GM19043 (cell line): ENCODE measurements at regions not wholly inside any gene's neighbourhood (a gene's known extent, or its start where the extent isn't known, plus 50 kb on each side); places are given as distances from the start of the nearest gene placed in this dataset.

Experiments
- ATAC-seq: cut with Tn5 transposase; IDR thresholded peaks from one replicate; pipeline ENCODE4 v1.9.1; 2021; ENCODE audit warnings: low read depth; ENCODE audit not compliant: unreplicated experiment

DNA sequence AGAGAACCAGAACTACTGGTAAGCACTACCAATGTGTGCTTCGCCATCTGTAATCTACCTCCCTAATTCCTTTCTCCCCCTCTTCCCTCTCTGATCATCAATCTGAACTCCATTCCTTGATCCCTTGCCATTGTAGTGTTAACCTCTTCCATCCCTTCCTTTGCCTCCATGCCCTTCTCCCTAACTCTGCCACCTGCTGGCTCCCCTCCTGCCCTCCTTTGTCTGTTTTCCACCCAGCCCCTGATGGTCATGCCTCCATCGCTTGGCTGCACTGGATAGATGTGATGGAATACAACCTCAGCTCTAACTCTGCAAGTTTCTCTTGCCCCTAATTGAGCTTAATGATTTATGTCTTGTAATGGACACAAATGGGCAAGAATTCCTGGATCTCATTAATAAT lies 108.2 kb upstream of the ASIC2 start:
- ATAC-seq: no peak

DNA sequence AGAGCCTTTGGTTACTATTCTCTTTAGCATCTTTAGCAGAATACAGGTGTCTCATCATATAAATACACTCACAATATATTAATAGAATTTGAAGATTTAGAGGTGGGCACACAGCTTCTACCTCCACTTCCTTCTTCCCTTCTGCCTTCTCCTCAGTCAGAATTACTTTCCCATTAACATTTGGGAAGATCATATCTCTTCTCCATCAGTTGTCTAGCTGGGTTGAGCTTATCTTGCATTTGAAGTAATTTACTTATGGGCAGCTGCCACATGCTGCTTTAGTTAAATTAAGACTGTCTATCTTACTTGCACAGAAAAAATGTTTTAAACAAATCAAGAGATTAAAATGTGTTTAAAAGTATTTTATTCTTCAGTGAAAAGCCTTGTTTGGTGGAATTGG lies 110.1 kb upstream of the ASIC2 start:
- no peak for ATAC-seq

DNA sequence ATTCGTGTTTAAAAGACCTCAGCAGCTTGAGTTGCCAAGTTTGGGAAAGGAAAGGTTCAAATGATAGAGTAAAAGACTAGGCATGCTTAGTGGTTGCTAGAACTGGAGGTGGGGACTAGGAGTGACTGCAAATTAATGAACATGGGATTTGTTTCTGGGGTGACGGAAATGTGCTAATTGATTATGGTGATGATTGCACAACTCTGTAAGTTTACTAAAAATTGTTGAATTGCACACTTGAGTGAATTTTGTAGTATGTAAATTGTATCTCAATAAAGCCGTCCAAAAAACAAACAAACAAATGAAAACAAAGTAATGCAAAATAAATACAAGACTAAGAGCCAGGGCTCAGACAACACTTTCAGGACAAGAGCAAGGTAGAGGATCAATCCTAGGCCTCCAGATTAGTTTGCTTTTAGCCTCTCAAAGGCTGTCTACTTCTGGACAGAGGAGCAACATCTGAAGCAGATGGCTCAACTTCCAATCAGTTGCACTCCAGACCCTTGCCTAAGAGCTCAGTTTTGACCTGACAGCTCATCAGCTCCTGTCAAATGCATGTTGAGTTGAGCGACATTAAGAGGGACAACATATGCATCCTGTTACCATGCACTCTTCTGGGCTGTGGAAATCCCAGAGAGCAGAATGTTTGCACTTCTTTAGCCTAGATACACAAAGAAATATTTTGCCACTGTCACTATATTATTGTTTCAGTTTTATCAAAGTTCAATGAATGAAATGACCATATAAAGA lies 111.2 kb upstream of the ASIC2 start:
- no peak for ATAC-seq

DNA sequence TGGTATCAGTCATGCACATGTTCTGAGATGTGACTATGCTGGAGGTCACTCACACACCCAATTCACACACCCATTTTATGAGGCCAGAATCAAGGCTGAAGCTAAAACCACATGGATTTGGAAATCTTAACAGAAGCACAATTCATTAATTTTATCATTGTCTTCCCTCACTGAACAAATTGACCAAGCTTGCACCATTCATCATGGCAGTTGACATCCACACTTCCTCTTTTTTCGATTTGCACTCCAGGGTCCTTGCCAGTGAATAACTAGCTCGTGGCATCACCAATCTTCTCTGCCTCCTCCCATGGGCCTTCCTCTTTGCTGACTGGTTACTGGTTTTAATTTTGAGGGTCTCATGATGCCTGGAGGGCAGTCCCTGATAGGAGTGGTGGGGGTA lies 123.0 kb upstream of the ASIC2 start:
- no peak for ATAC-seq

DNA sequence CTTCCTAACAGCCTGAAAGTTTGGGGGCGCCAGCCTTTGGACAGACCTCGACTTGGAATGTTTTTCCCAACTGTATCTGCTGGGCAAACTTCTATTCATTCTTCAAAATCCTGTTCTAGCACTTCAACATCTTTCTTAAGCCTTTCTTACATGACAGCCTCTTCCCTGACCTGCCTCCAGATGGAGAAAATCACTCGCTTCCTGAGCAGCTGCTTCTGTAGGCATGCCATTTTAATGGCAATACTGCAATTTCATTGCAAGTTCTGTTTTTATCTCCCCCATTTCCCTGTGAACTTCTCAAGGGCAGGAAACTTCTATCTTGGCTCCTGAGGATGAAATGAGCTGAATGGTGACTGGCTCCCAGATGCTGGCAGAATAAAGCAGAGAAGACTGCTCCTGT lies 128.8 kb upstream of the ASIC2 start:
- no peak for ATAC-seq

DNA sequence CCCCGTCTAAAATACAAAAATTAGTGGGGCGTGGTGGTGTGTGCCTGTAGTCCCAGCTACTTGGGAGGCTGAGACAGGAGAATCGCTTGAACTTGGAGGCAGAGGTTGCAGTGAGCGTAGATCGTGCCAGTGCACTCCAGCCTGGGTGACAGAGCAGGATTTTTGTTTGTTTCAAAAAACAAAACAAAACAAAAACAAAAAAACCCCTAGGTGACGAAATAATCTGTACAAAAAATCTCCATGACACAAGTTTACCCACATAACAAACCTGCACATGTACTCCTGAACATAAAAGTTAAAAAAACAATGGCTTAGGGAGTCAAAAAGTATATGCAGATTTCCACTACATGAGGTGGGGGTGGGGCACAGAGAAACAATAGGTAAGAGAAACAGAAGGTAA lies 140.5 kb upstream of the ASIC2 start:
- ATAC-seq: no peak

DNA sequence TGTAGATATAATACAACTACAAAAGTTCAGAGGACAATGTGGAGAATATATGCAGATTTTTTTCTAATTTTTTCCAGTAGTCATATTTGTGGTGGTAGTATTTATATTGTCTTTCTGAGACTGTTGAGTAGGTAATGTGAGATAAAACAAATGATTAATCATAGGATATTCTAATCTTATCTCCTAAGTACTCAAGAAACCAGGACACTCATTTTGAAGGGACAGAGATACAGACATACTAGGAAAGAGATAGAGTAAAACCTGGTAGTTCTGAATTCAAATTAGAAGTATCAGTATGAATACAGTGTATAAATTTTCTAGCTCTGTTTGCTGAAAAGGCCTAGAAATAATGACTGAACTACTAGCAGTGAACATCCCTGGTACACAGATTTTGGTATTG lies 141.7 kb upstream of the ASIC2 start:
- no peak for ATAC-seq

DNA sequence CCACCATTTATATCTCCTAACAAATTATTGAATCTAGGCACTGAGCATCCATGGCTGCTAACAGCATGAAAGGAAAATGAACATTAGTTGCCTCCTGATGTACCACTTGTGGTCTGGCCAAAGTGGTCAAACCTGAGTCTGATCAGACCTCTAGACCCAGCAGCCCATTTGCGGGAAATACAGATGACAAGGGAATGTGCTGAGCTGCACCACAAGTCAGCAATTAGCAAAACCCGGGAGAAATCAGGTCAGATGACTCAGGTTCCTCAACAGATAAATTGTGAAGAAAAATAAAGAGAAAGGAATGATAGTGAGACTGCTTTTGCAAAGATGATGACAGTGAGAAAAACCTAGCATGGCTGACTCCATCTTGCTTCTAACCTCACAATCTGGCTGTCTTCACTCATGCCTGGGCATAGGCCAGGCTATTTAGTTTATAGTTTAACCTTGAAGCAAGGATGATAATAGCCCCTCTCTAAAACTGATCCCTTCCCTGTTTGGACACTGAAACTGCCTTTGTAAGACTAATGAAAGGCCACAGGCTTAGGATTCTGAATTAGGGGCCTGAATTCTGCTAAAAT lies 142.7 kb upstream of the ASIC2 start:
- ATAC-seq: no peak

DNA sequence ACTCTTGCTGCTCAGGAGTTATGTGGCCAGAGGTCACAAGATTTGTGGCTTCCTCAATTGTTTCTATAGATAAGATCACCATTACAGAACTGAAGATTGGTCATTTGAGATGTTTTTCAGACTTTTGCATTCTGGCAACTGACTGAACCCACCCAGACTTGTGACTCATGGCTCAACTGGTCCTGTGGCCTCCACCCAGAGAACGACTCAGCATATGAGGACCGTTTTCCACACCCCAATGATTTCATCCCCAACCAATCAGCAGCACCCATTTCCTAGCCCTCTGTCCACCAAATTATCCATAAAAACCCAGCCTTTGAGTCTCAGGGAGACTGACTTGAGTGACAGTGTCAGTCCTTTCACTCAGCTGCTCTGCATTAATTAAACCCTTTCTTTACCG lies 143.2 kb upstream of the ASIC2 start:
- ATAC-seq: no peak

DNA sequence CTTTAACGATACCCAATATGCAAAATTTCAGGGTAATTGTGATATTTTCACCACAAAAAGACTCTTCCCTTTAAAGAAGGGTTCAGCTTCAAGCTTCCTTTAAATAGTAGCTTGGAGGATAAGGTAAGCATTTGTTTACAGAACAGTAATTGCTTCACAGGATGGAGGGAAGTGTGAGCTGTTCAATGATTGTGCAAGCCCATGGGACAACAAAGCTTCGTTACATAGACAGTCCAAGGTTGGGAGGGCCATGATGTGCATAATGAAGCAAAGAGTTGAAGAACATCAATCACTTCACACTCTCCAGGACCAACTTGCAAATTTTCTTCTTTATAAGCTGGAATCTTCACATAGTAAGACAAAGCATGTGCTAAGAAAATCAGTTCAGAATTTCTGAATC lies 145.0 kb upstream of the ASIC2 start:
- no peak for ATAC-seq

DNA sequence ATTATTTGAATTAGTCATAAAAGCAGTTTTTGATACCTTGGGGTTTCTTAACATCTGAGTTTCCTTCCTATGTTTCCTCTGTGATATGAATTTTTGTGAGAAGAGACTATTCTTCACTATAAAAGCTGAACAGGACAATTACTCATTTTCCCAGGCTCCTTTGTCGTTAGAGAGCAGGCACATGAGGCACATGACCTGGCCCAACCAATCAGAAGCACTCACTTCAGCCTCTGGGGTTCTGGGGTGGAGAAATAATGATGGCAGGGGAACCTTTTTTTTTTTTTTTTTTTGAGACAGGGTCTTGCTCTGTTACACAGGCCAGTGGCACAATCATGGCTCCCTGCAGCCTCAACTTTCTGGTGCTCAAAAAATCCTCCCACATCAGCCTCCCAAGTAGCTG lies 145.5 kb upstream of the ASIC2 start:
- no peak for ATAC-seq

DNA sequence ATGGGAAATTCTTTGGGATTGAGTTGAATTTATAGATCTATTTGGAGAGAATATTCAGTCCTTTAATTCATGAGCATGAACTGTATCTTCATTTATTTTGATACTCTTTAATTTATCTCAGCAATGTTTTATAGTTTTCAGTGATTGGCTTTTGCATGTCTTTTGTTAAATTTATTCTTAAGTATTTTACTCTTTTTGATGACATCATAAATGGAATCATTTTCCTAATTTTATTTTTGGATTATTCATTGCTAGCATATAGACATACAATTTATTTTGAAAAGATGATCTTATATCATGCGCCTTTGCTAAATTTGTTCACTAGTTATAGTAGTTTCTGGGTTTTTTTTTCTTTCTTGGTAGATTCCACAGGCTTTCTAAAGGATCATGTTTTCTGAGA lies 149.2 kb upstream of the ASIC2 start:
- ATAC-seq: no peak

DNA sequence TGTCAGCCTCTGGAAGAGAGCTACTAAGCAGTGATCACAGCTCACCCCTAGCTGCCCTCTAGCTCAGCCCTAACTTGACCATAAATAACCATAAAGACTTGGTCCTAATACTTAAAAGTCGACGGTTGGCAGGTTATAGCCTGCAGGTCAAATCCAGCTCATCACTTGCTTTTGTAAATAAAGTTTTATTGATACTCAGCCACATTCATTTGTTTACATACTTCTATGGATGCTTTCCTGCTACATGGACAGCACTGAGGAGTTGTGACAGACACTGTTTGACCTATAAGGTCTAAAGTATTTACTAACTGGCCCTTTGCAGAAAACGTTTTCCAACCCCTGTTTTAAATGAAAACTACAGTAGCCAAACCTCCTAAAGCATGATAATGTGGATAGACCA lies 151.6 kb upstream of the ASIC2 start:
- no peak for ATAC-seq

DNA sequence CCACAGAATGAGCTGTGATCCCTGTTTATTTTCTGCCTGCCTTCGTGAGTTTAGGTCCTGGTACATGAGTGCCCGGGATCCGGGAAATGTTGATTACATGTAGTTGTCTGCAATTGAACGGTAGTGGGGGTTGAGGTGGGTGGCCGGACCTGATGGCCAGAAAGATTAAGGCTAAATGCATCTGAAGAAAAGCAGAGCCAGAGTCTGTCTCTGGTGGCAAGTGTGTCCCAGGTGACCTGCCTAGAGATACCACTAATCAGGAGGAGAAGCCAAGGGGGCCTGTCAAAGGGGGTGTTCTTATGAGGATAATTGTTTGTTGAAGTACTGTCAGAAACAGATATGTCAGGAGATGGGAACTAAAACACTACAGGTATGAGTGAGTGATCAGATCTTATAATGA lies 154.0 kb upstream of the ASIC2 start:
- no peak for ATAC-seq

DNA sequence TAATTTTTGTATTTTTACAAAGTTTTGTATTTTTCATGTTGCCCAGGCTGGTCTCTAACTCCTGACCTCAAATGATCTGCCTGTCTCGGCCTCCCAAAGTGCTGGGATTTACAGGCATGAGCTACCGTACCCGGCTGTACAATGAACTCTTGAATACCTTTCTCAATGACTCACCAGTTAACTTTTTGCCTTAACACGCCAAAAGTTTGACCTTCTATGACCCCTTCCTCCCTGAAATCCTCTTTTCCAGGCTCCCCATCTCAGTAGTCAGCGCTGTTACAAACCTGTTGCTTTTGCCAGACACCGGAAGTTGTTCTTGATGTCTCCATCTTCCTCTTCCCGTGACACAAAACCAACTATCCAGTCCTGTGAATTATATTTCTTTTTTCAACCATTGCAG lies 158.1 kb upstream of the ASIC2 start:
- no peak for ATAC-seq

DNA sequence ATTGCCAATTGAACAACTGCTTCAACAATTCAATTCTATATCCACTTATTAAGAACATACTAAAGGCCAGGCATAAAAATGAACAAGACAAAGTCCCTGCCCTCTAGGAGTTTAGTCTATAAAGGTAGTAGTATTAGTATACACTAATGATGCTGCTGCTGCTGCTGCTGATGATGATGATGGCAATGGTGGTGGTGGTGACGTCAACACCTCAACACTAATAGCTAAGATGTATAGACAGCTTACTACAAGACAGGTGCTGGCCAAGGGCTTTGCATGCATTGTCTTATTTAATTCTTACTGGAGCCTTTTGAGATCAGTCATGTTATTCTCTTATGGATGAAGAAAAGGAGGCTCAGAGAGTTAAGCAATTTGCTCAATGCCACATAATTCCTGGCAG lies 164.4 kb upstream of the ASIC2 start:
- no peak for ATAC-seq

DNA sequence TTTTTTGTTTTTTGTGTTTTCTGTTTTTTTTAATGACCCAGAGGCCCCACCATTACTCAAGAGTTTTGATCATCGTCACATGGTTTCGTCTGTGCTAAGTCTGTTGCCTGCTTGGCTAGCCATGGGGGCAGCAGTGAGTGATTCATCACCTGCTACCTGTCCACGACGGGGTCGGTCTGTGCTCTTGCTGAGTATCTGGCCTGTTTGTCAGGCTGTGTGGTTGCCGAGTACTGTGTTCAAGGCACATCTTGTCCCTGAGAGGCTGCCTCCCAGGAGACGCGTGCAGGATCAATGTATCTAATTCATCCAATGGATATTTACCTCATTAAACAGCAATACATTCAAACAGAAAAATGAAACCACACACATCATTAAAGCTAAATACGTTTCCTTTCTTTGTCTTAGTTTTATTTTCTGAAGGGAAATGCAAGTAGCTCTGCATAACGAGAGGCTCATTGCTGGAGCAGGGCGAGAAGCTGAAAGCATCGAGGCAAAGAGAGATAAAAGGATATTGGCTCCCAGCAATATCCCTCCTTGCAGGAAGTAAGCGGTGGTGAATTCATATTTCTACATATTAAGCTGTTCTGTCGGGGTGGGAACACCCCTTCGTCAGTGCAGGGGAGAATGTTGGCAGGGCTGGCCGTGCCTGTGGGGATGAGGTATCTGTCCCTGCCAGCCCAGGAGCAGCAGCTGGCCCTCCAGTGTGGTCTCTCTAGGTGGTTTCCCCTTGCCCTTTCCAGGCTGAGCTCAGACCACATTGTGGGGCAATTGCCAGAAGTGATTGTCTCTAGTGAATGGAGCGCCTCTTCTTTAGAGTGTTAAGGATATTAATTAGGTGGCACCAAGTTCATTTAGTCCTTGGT lies 166.2 kb upstream of the ASIC2 start:
- ATAC-seq: no peak

DNA sequence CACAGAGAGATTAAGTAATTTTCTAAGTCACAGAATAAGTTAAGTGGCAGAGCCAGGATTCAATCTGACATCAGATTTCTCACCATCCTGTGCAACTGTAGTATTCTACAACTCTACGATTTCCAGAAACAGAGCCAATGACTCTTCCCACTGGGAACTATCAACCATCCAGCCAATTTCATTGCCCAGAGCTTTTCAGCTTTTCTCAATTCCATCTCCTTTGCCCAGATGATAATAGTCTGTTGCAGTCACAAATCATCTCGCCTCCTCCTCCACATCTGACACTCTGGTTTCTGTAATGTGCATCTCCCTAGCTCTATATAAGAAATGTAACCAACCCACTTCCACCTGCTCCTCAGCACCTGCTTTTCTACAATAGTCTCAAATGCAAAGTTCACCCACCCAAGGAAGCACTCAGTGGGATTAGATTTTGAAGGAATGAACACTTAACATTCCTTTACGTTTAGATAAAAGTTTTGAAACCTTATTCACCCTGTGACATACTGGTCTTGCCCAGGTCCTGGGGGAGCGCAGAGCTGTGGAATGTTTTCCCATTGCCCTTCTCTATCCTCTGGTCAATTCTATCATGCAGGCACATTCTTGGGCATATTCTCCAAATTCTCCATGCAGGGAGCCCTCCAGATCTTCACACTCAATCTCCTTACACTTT lies 167.8 kb upstream of the ASIC2 start:
- ATAC-seq: no peak

DNA sequence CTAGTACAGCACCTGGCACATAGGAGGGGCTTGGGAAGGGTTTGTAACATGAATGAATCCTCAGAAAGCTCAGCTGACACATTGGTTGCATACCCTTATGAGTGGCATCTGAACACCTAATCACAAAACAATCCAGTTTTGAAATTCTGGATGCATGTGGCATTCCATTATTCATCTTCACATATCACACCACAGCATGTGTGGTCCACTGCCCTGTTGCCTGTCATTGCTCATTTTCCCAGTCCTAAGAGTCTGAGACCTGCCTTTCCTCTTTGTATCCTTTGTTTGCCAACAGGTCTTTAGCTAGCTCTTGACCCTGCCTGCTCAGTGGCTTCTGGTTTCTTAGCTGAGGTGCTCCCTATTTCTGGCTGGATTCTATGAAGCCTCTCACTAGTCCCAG lies 170.8 kb upstream of the ASIC2 start:
- no peak for ATAC-seq

DNA sequence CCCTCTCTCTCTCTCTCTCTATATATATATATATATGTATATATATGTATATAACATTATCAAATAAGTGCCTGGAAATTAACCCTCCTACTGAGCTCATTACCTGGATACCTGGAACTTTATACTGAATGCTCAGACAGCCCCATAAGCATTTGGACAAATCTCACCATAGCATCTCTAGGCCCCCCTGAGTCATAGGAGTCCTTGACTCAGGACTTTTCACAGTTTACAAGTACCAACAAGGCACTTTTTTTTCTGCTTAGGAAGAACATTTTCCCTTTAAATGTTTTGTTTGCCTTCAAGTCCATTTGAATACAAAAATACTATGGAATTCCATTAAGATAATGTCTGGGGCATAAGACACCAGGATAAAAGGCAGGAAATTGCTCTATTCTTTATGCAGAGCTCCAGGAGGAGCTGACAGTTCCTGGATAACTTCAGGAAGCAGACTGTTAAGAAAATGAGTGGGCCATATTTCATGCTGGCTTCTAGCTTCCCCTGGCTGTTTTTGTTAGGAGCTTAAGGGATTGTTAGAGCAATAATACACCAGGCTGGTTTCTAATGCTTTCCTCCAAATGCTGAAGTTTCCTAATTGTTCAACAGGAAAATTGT lies 171.7 kb upstream of the ASIC2 start:
- no peak for ATAC-seq

DNA sequence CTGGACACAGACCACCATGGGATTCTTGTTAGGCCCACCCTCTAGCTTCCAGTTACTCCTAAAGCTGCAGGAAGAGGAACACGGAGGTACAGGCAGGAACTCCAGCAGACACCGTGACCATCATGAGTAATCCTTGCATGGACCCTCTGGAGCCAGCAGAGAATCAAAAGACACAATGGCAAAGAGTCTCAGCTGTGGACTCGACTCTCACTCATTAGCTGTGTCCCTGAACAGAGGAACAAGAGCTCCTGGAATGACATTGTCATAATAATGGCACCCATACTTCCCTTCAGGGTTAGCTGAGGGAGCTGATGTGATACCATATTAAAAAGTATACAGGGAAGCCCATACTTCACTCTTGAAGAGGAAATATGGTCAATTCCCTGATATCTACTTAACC lies 176.3 kb upstream of the ASIC2 start:
- ATAC-seq: no peak
